Mesodermal cell (in vitro differentiated cells): ENCODE measurements at regions not wholly inside any gene's neighbourhood (a gene's known extent, or its start where the extent isn't known, plus 50 kb on each side); places are given as distances from the start of the nearest gene placed in this dataset.

ENCODE experiments used
- H3K27ac ChIP-seq: 2 replicates; pipeline ENCODE4 v1.7.0; 2013; ENCODE audit warnings: mild to moderate bottlenecking, low read depth, low read length, moderate library complexity; ENCODE audit not compliant: severe bottlenecking
- H3K36me3 ChIP-seq: 2 replicates; pipeline ENCODE4 v1.7.1; 2013; ENCODE audit warnings: mild to moderate bottlenecking, low read length, moderate library complexity; ENCODE audit not compliant: control insufficient read depth, insufficient read depth
- H3K4me1 ChIP-seq: one replicate; pipeline ENCODE4 v1.7.1; 2013; ENCODE audit warnings: mild to moderate bottlenecking, low read length; ENCODE audit not compliant: insufficient read depth, control insufficient read depth, poor library complexity, severe bottlenecking
- H3K4me3 ChIP-seq: 2 replicates; pipeline ENCODE4 v1.7.0; 2013; ENCODE audit warnings: low read length, control low read depth, mild to moderate bottlenecking; ENCODE audit not compliant: insufficient read depth, poor library complexity, severe bottlenecking; ENCODE audit errors: extremely low read depth
- H3K9me3 ChIP-seq: 2 replicates; pipeline ENCODE4 v1.7.1; 2013; ENCODE audit warnings: mild to moderate bottlenecking, low read length, moderate library complexity; ENCODE audit not compliant: control insufficient read depth
- WGBS, 2 experiments: methylation state at CpG; one replicate each; pipeline ENCODE4 v1.1.5; 2013; ENCODE audit warnings: missing lambda C conversion rate in 2 of 2; ENCODE audit not compliant: insufficient coverage in 2 of 2; 5-methylcytosine and 5-hydroxymethylcytosine counted together

GRCh38 chr16:88281858-88282563 is 100.7 kb upstream of the ZNF469 start:
- WGBS, 2 experiments: 82 to 86% methylated on average over 5 to 7 of the region's 9 CpGs
- Histone ChIP-seq H3K4me3 (no peak overlapping the region), H3K4me1 (no peaks in the 10 kb centered on the region), H3K36me3 (no peaks in the 10 kb centered on the region), H3K9me3 (peaks cover 34% of the 10 kb centered on the region), H3K27ac (no peak overlapping the region)

GRCh38 chr16:88282564-88283395 is 100.0 kb upstream of the ZNF469 start:
- Histone ChIP-seq H3K4me3 (no peak overlapping the region), H3K9me3 (peaks cover 41% of the 10 kb centered on the region), H3K27ac (no peak overlapping the region), H3K36me3 (no peaks in the 10 kb centered on the region), H3K4me1 (no peaks in the 10 kb centered on the region)
- 81% methylated on average over 16 to 17 of the region's 21 CpGs for WGBS, 2 experiments

GRCh38 chr16:88283596-88283995 is 99.2 kb upstream of the ZNF469 start:
- H3K27ac ChIP-seq: no peak overlapping the region
- no peak overlapping the region for H3K4me3 ChIP-seq
- WGBS, 2 experiments: 98 to 99% methylated on average over 8 to 13 of the region's 13 CpGs

GRCh38 chr16:88284101-88284500 is 98.7 kb upstream of the ZNF469 start:
- Histone ChIP-seq H3K4me1 (no peaks in the 10 kb centered on the region), H3K4me3 (no peak overlapping the region), H3K27ac (no peak overlapping the region), H3K36me3 (no peaks in the 10 kb centered on the region), H3K9me3 (peaks cover 45% of the 10 kb centered on the region)
- WGBS, 2 experiments: 83 to 88% methylated on average over 9 of the region's 9 CpGs

More at GRCh38 chr16:88283596-88283995, 99.2 kb upstream of the ZNF469 start:
- no peaks in the 10 kb centered on the region for H3K4me1 ChIP-seq
- peaks cover 43% of the 10 kb centered on the region for H3K9me3 ChIP-seq
- H3K36me3 ChIP-seq: no peaks in the 10 kb centered on the region

GRCh38 chr16:88284626-88285513 is 97.9 kb upstream of the ZNF469 start:
- WGBS, 2 experiments: 92 to 96% methylated on average over 18 to 20 of the region's 20 CpGs
- Histone ChIP-seq H3K4me1 (no peaks in the 10 kb centered on the region), H3K9me3 (peaks cover 43% of the 10 kb centered on the region), H3K36me3 (no peaks in the 10 kb centered on the region), H3K4me3 (no peak overlapping the region), H3K27ac (no peak overlapping the region)

GRCh38 chr16:88285514-88285822 is 97.3 kb upstream of the ZNF469 start:
- Histone ChIP-seq H3K4me1 (no peaks in the 10 kb centered on the region), H3K9me3 (peaks cover 37% of the 10 kb centered on the region), H3K27ac (no peak overlapping the region), H3K36me3 (no peaks in the 10 kb centered on the region), H3K4me3 (no peak overlapping the region)
- WGBS, 2 experiments: 89 to 95% methylated on average over 4 to 10 of the region's 10 CpGs

GRCh38 chr16:88286301-88286923 is 96.3 kb upstream of the ZNF469 start:
- 91 to 94% methylated on average over 4 to 7 of the region's 10 CpGs for WGBS, 2 experiments

GRCh38 chr16:88287219-88287618 is 95.5 kb upstream of the ZNF469 start:
- 70 to 91% methylated on average over 1 to 2 of the region's 3 CpGs for WGBS, 2 experiments
- no peak overlapping the region for H3K27ac ChIP-seq

More at GRCh38 chr16:88286301-88286923, 96.3 kb upstream of the ZNF469 start:
- Histone ChIP-seq H3K27ac (no peak overlapping the region), H3K4me1 (no peaks in the 10 kb centered on the region), H3K4me3 (no peak overlapping the region), H3K36me3 (no peaks in the 10 kb centered on the region), H3K9me3 (peaks cover 37% of the 10 kb centered on the region)

GRCh38 chr16:88288303-88288702 is 94.5 kb upstream of the ZNF469 start:
- H3K4me1 ChIP-seq: no peaks in the 10 kb centered on the region
- WGBS, 2 experiments: 92 to 94% methylated on average over 2 to 3 of the region's 3 CpGs
- H3K27ac ChIP-seq: no peak overlapping the region
- H3K9me3 ChIP-seq: peaks cover 40% of the 10 kb centered on the region
- H3K4me3 ChIP-seq: no peak overlapping the region
- no peaks in the 10 kb centered on the region for H3K36me3 ChIP-seq

More at GRCh38 chr16:88287219-88287618, 95.5 kb upstream of the ZNF469 start:
- Histone ChIP-seq H3K4me1 (no peaks in the 10 kb centered on the region), H3K9me3 (peaks cover 40% of the 10 kb centered on the region), H3K4me3 (no peak overlapping the region), H3K36me3 (no peaks in the 10 kb centered on the region)

- WGBS, 2 experiments: 78 to 90% methylated on average over 3 of the region's 3 CpGs
- no peak overlapping the region for H3K27ac ChIP-seq
- no peak overlapping the region for H3K4me3 ChIP-seq
- no peaks in the 10 kb centered on the region for H3K4me1 ChIP-seq
- H3K36me3 ChIP-seq: no peaks in the 10 kb centered on the region
- peaks cover 45% of the 10 kb centered on the region for H3K9me3 ChIP-seq
These were observed 93.8 kb upstream of the ZNF469 start for GRCh38 chr16:88289001-88289400.
